ENCODE measurements at regions not wholly inside any gene's neighbourhood (a gene's known extent, or its start where the extent isn't known, plus 50 kb on each side); places are given as distances from the start of the nearest gene placed in this dataset.

- TF ChIP-seq CTCF (conservative IDR thresholded peaks at IDR 0.05) (no peak), EZH2 (IDR thresholded peaks at IDR 0.05; ENCODE audit: low read depth) (no peak)
Observed at GRCh38 chr5:62112689-62113228, 193.2 kb upstream of the KIF2A start.
